ENCODE measurements at regions not wholly inside any gene's neighbourhood (a gene's known extent, or its start where the extent isn't known, plus 50 kb on each side); places are given as distances from the start of the nearest gene placed in this dataset.

- Histone ChIP-seq H3K79me2 (replicated peaks; ENCODE audit: insufficient read depth) (no peaks in the 10 kb centered on the region), H3K4me1 (ENCODE audit: insufficient read depth) (no peaks in the 10 kb centered on the region), H2AFZ (no peak overlapping the region; the same call in 1 of the 2 replicates), H3K4me3 (no peak overlapping the region), H3K4me2 (no peak overlapping the region), H4K20me1 (replicated peaks; ENCODE audit: insufficient read depth) (no peaks in the 10 kb centered on the region), H3K9me2 (ENCODE audit: insufficient read depth) (peaks cover 5% of the 10 kb centered on the region; the same call in 1 of the 2 replicates), H3K27ac (ENCODE audit: low read depth) (no peak overlapping the region), H3F3A (replicated peaks; ENCODE audit: low read depth) (no peaks in the 10 kb centered on the region), H3K36me3 (ENCODE audit: insufficient read depth) (no peaks in the 10 kb centered on the region), H3K27me3 (ENCODE audit: insufficient read depth) (no peaks in the 10 kb centered on the region)
- H3K27me3 Mint-ChIP-seq (ENCODE audit: insufficient read depth, low read depth, poor library complexity) = no peaks in the 10 kb centered on the region
- no peak overlapping the region for H3K27ac Mint-ChIP-seq
- no peaks in the 10 kb centered on the region for H3K9me3 Mint-ChIP-seq
- no peak overlapping the region for H3K4me3 Mint-ChIP-seq
- no peak for DNase-seq (ENCODE audit: low spot score)
- no peak for ATAC-seq
- TF ChIP-seq POLR2AphosphoS5 (IDR thresholded peaks at IDR 0.05; ENCODE audit: low read depth) (no peak), ETS1 (IDR thresholded peaks at IDR 0.05) (no peak), ZNF331 (CRISPR knock-in tag; IDR thresholded peaks at IDR 0.05; ENCODE audit: low read depth) (no peak), REST (IDR thresholded peaks at IDR 0.05; ENCODE audit: unreplicated experiment) (no peak)
- H3K4me1 Mint-ChIP-seq = no peaks in the 10 kb centered on the region
- H3K36me3 Mint-ChIP-seq (ENCODE audit: low read depth) = no peaks in the 10 kb centered on the region
Observed at GRCh38 chr3:59549962-59550361, 500.1 kb upstream of the CFAP20DC start.

GRCh38 chr3:59547874-59548273, 498.0 kb upstream of the CFAP20DC start:
- Mint-ChIP-seq H3K27me3 (ENCODE audit: insufficient read depth, low read depth, poor library complexity) (no peaks in the 10 kb centered on the region), H3K27ac (no peak overlapping the region), H3K36me3 (ENCODE audit: low read depth) (no peaks in the 10 kb centered on the region), H3K9me3 (no peaks in the 10 kb centered on the region), H3K4me3 (no peak overlapping the region), H3K4me1 (no peaks in the 10 kb centered on the region)
- Histone ChIP-seq H3F3A (replicated peaks; ENCODE audit: low read depth) (no peaks in the 10 kb centered on the region), H3K36me3 (ENCODE audit: insufficient read depth) (no peaks in the 10 kb centered on the region), H3K4me2 (no peak overlapping the region), H2AFZ (no peak overlapping the region), H4K20me1 (replicated peaks; ENCODE audit: insufficient read depth) (no peaks in the 10 kb centered on the region), H3K27ac (ENCODE audit: low read depth) (no peak overlapping the region), H3K9me2 (ENCODE audit: insufficient read depth) (peaks cover 5% of the 10 kb centered on the region; the same call in 1 of the 2 replicates), H3K4me1 (ENCODE audit: insufficient read depth) (no peaks in the 10 kb centered on the region), H3K4me3 (no peak overlapping the region), H3K27me3 (ENCODE audit: insufficient read depth) (no peaks in the 10 kb centered on the region), H3K79me2 (replicated peaks; ENCODE audit: insufficient read depth) (no peaks in the 10 kb centered on the region)
- DNase-seq (ENCODE audit: low spot score) (no peak), ATAC-seq (no peak)
- TF ChIP-seq POLR2AphosphoS5 (IDR thresholded peaks at IDR 0.05; ENCODE audit: low read depth) (no peak), ETS1 (IDR thresholded peaks at IDR 0.05) (no peak), EZH2 (IDR thresholded peaks at IDR 0.05; ENCODE audit: low read depth, unreplicated experiment) (no peak), ZNF331 (CRISPR knock-in tag; IDR thresholded peaks at IDR 0.05; ENCODE audit: low read depth) (no peak), EZH2phosphoT487 (IDR thresholded peaks at IDR 0.05; ENCODE audit: unreplicated experiment) (no peak), JUNB (IDR thresholded peaks at IDR 0.05; ENCODE audit: unreplicated experiment) (no peak), ZNF114 (CRISPR knock-in tag; IDR thresholded peaks at IDR 0.05) (no peak), ZNF462 (CRISPR knock-in tag; IDR thresholded peaks at IDR 0.05) (no peak), NANOG (IDR thresholded peaks at IDR 0.05; ENCODE audit: borderline replicate concordance) (no peak)
